ENCODE measurements at regions not wholly inside any gene's neighbourhood (a gene's known extent, or its start where the extent isn't known, plus 50 kb on each side); places are given as distances from the start of the nearest gene placed in this dataset.

GRCh38 chr16:17026600-17027242, 444.0 kb downstream of the XYLT1 start:
- H3K4me1 ChIP-seq (ENCODE audit: low read length) = no peaks in the 10 kb centered on the region
- no peak for DNase-seq
- no peaks in the 10 kb centered on the region for H3K79me2 ChIP-seq (ENCODE audit: low read length)
- no peak overlapping the region for H3K27ac ChIP-seq (ENCODE audit: low read length)
- no peaks in the 10 kb centered on the region for H3K36me3 ChIP-seq (ENCODE audit: insufficient read depth, low read length)
- H3K4me2 ChIP-seq (ENCODE audit: low read depth, low read length, poor library complexity, severe bottlenecking) = no peak overlapping the region
- no peaks in the 10 kb centered on the region for H3K9me2 ChIP-seq (replicated peaks; ENCODE audit: insufficient read depth, low read length)
- H3K9ac ChIP-seq (ENCODE audit: low read length) = no peak overlapping the region
- no peaks in the 10 kb centered on the region; the same call in 1 of the 2 replicates for H3K27me3 ChIP-seq (ENCODE audit: low read length)
- H4K20me1 ChIP-seq (ENCODE audit: insufficient read depth, low read depth, low read length) = no peaks in the 10 kb centered on the region
- no peak overlapping the region for H3K4me3 ChIP-seq (ENCODE audit: low read length)
- no peaks in the 10 kb centered on the region for H3K9me3 ChIP-seq (ENCODE audit: low read length)
- H2AFZ ChIP-seq (ENCODE audit: low read length) = no peak overlapping the region

GRCh38 chr16:17027488-17028129, 443.2 kb downstream of the XYLT1 start:
- H4K20me1 ChIP-seq (ENCODE audit: insufficient read depth, low read depth, low read length) = no peaks in the 10 kb centered on the region
- H3K27ac ChIP-seq (ENCODE audit: low read length) = no peak overlapping the region

GRCh38 chr16:17029602-17030350, 441.0 kb downstream of the XYLT1 start:
- Histone ChIP-seq H3K4me3 (ENCODE audit: low read length) (no peak overlapping the region), H3K9ac (ENCODE audit: low read length) (no peak overlapping the region), H2AFZ (ENCODE audit: low read length) (no peak overlapping the region), H3K79me2 (ENCODE audit: low read length) (no peaks in the 10 kb centered on the region), H3K36me3 (ENCODE audit: insufficient read depth, low read length) (no peaks in the 10 kb centered on the region), H3K4me2 (ENCODE audit: low read depth, low read length, poor library complexity, severe bottlenecking) (no peak overlapping the region), H3K27me3 (ENCODE audit: low read length) (no peaks in the 10 kb centered on the region; the same call in 1 of the 2 replicates), H3K9me3 (ENCODE audit: low read length) (no peaks in the 10 kb centered on the region; the same call in 1 of the 2 replicates), H3K27ac (ENCODE audit: low read length) (no peak overlapping the region), H3K4me1 (ENCODE audit: low read length) (no peaks in the 10 kb centered on the region), H3K9me2 (replicated peaks; ENCODE audit: insufficient read depth, low read length) (no peaks in the 10 kb centered on the region), H4K20me1 (ENCODE audit: insufficient read depth, low read depth, low read length) (no peaks in the 10 kb centered on the region)
- no peak for DNase-seq

More at GRCh38 chr16:17027488-17028129, 443.2 kb downstream of the XYLT1 start:
- H3K9ac ChIP-seq (ENCODE audit: low read length) = no peak overlapping the region
- H3K4me2 ChIP-seq (ENCODE audit: low read depth, low read length, poor library complexity, severe bottlenecking) = no peak overlapping the region
- no peaks in the 10 kb centered on the region for H3K9me2 ChIP-seq (replicated peaks; ENCODE audit: insufficient read depth, low read length)
- no peaks in the 10 kb centered on the region for H3K79me2 ChIP-seq (ENCODE audit: low read length)
- H3K9me3 ChIP-seq (ENCODE audit: low read length) = no peaks in the 10 kb centered on the region
- H3K4me3 ChIP-seq (ENCODE audit: low read length) = no peak overlapping the region
- DNase-seq = no peak
- H2AFZ ChIP-seq (ENCODE audit: low read length) = no peak overlapping the region
- H3K4me1 ChIP-seq (ENCODE audit: low read length) = no peaks in the 10 kb centered on the region
- no peaks in the 10 kb centered on the region for H3K36me3 ChIP-seq (ENCODE audit: insufficient read depth, low read length)
- H3K27me3 ChIP-seq (ENCODE audit: low read length) = no peaks in the 10 kb centered on the region; the same call in 1 of the 2 replicates

- H3K4me3 ChIP-seq (ENCODE audit: low read length) = no peak overlapping the region
Measured at GRCh38 chr16:17031484-17032268, 439.1 kb downstream of the XYLT1 start.

GRCh38 chr16:17032332-17032731, 438.4 kb downstream of the XYLT1 start:
- no peak overlapping the region for H3K9ac ChIP-seq (ENCODE audit: low read length)
- H3K4me3 ChIP-seq (ENCODE audit: low read length) = no peak overlapping the region
- no peaks in the 10 kb centered on the region; the same call in 1 of the 2 replicates for H3K9me3 ChIP-seq (ENCODE audit: low read length)
- no peaks in the 10 kb centered on the region for H3K9me2 ChIP-seq (replicated peaks; ENCODE audit: insufficient read depth, low read length)
- H4K20me1 ChIP-seq (ENCODE audit: insufficient read depth, low read depth, low read length) = no peaks in the 10 kb centered on the region
- H3K79me2 ChIP-seq (ENCODE audit: low read length) = no peaks in the 10 kb centered on the region
- H3K36me3 ChIP-seq (ENCODE audit: insufficient read depth, low read length) = no peaks in the 10 kb centered on the region
- H2AFZ ChIP-seq (ENCODE audit: low read length) = no peak overlapping the region
- no peaks in the 10 kb centered on the region for H3K4me1 ChIP-seq (ENCODE audit: low read length)
- no peak overlapping the region for H3K4me2 ChIP-seq (ENCODE audit: low read depth, low read length, poor library complexity, severe bottlenecking)
- DNase-seq = no peak
- no peak overlapping the region for H3K27ac ChIP-seq (ENCODE audit: low read length)
- H3K27me3 ChIP-seq (ENCODE audit: low read length) = no peaks in the 10 kb centered on the region

More at GRCh38 chr16:17031484-17032268, 439.1 kb downstream of the XYLT1 start:
- H3K27me3 ChIP-seq (ENCODE audit: low read length) = no peaks in the 10 kb centered on the region
- no peak overlapping the region for H2AFZ ChIP-seq (ENCODE audit: low read length)
- H3K9me3 ChIP-seq (ENCODE audit: low read length) = no peaks in the 10 kb centered on the region; the same call in 1 of the 2 replicates
- H4K20me1 ChIP-seq (ENCODE audit: insufficient read depth, low read depth, low read length) = no peaks in the 10 kb centered on the region
- no peaks in the 10 kb centered on the region for H3K9me2 ChIP-seq (replicated peaks; ENCODE audit: insufficient read depth, low read length)
- H3K36me3 ChIP-seq (ENCODE audit: insufficient read depth, low read length) = no peaks in the 10 kb centered on the region
- H3K27ac ChIP-seq (ENCODE audit: low read length) = no peak overlapping the region
- H3K9ac ChIP-seq (ENCODE audit: low read length) = no peak overlapping the region
- DNase-seq = no peak
- no peak overlapping the region for H3K4me2 ChIP-seq (ENCODE audit: low read depth, low read length, poor library complexity, severe bottlenecking)
- H3K4me1 ChIP-seq (ENCODE audit: low read length) = no peaks in the 10 kb centered on the region
- H3K79me2 ChIP-seq (ENCODE audit: low read length) = no peaks in the 10 kb centered on the region

- no peak overlapping the region for H3K9ac ChIP-seq (ENCODE audit: low read length)
- H3K79me2 ChIP-seq (ENCODE audit: low read length) = no peaks in the 10 kb centered on the region
- no peaks in the 10 kb centered on the region; the same call in 1 of the 2 replicates for H3K9me3 ChIP-seq (ENCODE audit: low read length)
- H2AFZ ChIP-seq (ENCODE audit: low read length) = no peak overlapping the region
- H3K36me3 ChIP-seq (ENCODE audit: insufficient read depth, low read length) = no peaks in the 10 kb centered on the region
- no peaks in the 10 kb centered on the region for H3K27me3 ChIP-seq (ENCODE audit: low read length)
- H3K4me3 ChIP-seq (ENCODE audit: low read length) = no peak overlapping the region
- H3K9me2 ChIP-seq (replicated peaks; ENCODE audit: insufficient read depth, low read length) = no peaks in the 10 kb centered on the region
- H3K4me1 ChIP-seq (ENCODE audit: low read length) = no peaks in the 10 kb centered on the region
- no peaks in the 10 kb centered on the region for H4K20me1 ChIP-seq (ENCODE audit: insufficient read depth, low read depth, low read length)
- H3K27ac ChIP-seq (ENCODE audit: low read length) = no peak overlapping the region
- DNase-seq = no peak
- H3K4me2 ChIP-seq (ENCODE audit: low read depth, low read length, poor library complexity, severe bottlenecking) = no peak overlapping the region
Measured at GRCh38 chr16:17034477-17035252, 436.1 kb downstream of the XYLT1 start.

GRCh38 chr16:17037499-17037898, 433.3 kb downstream of the XYLT1 start:
- Histone ChIP-seq H3K4me2 (ENCODE audit: low read depth, low read length, poor library complexity, severe bottlenecking) (no peak overlapping the region), H3K36me3 (ENCODE audit: insufficient read depth, low read length) (no peaks in the 10 kb centered on the region), H4K20me1 (ENCODE audit: insufficient read depth, low read depth, low read length) (no peaks in the 10 kb centered on the region), H3K4me1 (ENCODE audit: low read length) (no peaks in the 10 kb centered on the region), H3K27me3 (ENCODE audit: low read length) (no peaks in the 10 kb centered on the region), H3K9ac (ENCODE audit: low read length) (no peak overlapping the region), H2AFZ (ENCODE audit: low read length) (no peak overlapping the region), H3K9me2 (replicated peaks; ENCODE audit: insufficient read depth, low read length) (no peaks in the 10 kb centered on the region), H3K27ac (ENCODE audit: low read length) (no peak overlapping the region), H3K79me2 (ENCODE audit: low read length) (no peaks in the 10 kb centered on the region), H3K9me3 (ENCODE audit: low read length) (no peaks in the 10 kb centered on the region; the same call in 1 of the 2 replicates), H3K4me3 (ENCODE audit: low read length) (no peak overlapping the region)
- no peak for DNase-seq

Data from Karpas-422 (cell line).